ENCODE measurements at regions not wholly inside any gene's neighbourhood (a gene's known extent, or its start where the extent isn't known, plus 50 kb on each side); places are given as distances from the start of the nearest gene placed in this dataset.

DNA sequence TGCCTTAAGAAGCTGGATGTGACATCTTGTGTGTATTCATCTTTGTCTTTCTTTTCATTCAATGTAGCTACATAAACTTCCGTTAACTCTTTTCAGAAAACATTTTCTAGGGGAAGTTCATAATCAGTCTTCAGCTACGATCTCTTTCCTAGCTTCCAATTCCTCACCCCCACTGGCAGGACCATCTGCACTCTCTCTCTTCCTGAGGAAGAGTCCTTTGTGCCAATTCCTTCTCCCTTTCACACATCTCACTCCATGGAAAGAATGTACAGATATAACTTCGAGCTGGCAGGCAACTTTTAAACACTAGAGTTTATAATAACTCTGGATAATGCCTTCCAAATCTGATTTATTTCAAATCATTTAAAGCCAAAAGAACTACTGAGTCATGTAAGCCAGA is 495.7 kb downstream of the GALC start:
- Histone ChIP-seq H3K36me3 (ENCODE audit: control insufficient read depth, insufficient read depth, low read length) (no peaks in the 10 kb centered on the region), H3K23ac (ENCODE audit: low read depth, low read length) (no peak overlapping the region), H4K5ac (ENCODE audit: low read depth, low read length) (no peak overlapping the region), H2AK9ac (replicated peaks; ENCODE audit: low read depth, low read length, poor library complexity) (no peak overlapping the region), H2AFZ (replicated peaks; ENCODE audit: low read length, poor library complexity) (no peak overlapping the region), H3K14ac (replicated peaks; ENCODE audit: low read depth, low read length) (no peak overlapping the region), H3K79me1 (ENCODE audit: low read depth in 1 of 2, low read length in 2 of 2) (no peaks in the 10 kb centered on the region), H4K8ac (ENCODE audit: low read depth in 2 of 2, low read length in 2 of 2) (no peak overlapping the region), H2AK5ac (ENCODE audit: low read depth, low read length) (no peak overlapping the region), H3K9me3 (ENCODE audit: control insufficient read depth, insufficient read depth, low read length) (no peaks in the 10 kb centered on the region), H3K9ac (ENCODE audit: low read depth, low read length) (no peak overlapping the region), H3K27ac (ENCODE audit: insufficient read depth, low read length) (no peak overlapping the region), H3K4ac (ENCODE audit: low read depth, low read length) (no peak overlapping the region), H3K4me2 (ENCODE audit: low read depth, low read length) (no peak overlapping the region), H3K56ac (ENCODE audit: extremely low read depth, insufficient read depth, low read length) (no peak overlapping the region), H4K91ac (ENCODE audit: insufficient read depth, low read depth, low read length) (no peak overlapping the region), H2BK15ac (ENCODE audit: low read depth, low read length) (no peak overlapping the region), H3K18ac (ENCODE audit: low read depth, low read length) (no peak overlapping the region), H2BK120ac (ENCODE audit: low read depth, low read length) (no peak overlapping the region), H2BK5ac (ENCODE audit: low read depth, low read length, poor library complexity, severe bottlenecking) (no peak overlapping the region), H3K27me3 (ENCODE audit: control insufficient read depth, insufficient read depth, low read length) (no peaks in the 10 kb centered on the region), H4K20me1 (ENCODE audit: insufficient read depth, low read length) (no peaks in the 10 kb centered on the region), H2BK20ac (ENCODE audit: low read depth, low read length) (no peak overlapping the region), H3K4me1 (ENCODE audit: control insufficient read depth, insufficient read depth, low read length) (no peaks in the 10 kb centered on the region), H3K4me3 (ENCODE audit: insufficient read depth, low read depth, low read length) (no peak overlapping the region), H3K9me1 (ENCODE audit: insufficient read depth, low read length) (no peaks in the 10 kb centered on the region)
- intact Hi-C loops (cut with micrococcal nuclease) (no loop called here), dilution Hi-C loops (cut with HindIII; ENCODE audit: low sequenced_read_pairs, unreplicated experiment) (no loop called here), in situ Hi-C loops (cut with MboI; ENCODE audit: low sequenced_read_pairs) (no loop called here)
- ChIA-PET POLR2A (ENCODE audit: unreplicated experiment) (no interaction called here), CTCF (no interaction called here)
- ATAC-seq (ENCODE audit: low read depth) (no peak), DNase-seq (no peak)
- TF ChIP-seq MAZ (IDR thresholded peaks at IDR 0.05; ENCODE audit: borderline replicate concordance, low read depth, low read length) (no peak), BHLHE40 (IDR thresholded peaks at IDR 0.05; ENCODE audit: low read depth, low read length) (no peak), CHD1 (IDR thresholded peaks at IDR 0.05; ENCODE audit: low read depth, low read length) (no peak), RCOR1 (IDR thresholded peaks at IDR 0.05; ENCODE audit: insufficient replicate concordance, low read length) (no peak), MXI1 (IDR thresholded peaks at IDR 0.05; ENCODE audit: borderline replicate concordance, low read depth, low read length) (no peak), RAD21 (IDR thresholded peaks at IDR 0.05; ENCODE audit: low read length) (no peak), ELK1 (IDR thresholded peaks at IDR 0.05; ENCODE audit: borderline replicate concordance, low read depth, low read length) (no peak), CEBPB (IDR thresholded peaks at IDR 0.05; ENCODE audit: low read depth, low read length) (no peak), POLR2A (IDR thresholded peaks at IDR 0.05; ENCODE audit: low read depth, low read length) (no peak), FOS (IDR thresholded peaks at IDR 0.05; ENCODE audit: low read depth, low read length) (no peak), MAFK (IDR thresholded peaks at IDR 0.05; ENCODE audit: low read depth, low read length) (no peak), RFX5 (IDR thresholded peaks at IDR 0.05; ENCODE audit: low read depth, low read length) (no peak), SMC3 (IDR thresholded peaks at IDR 0.05; ENCODE audit: low read depth, low read length) (no peak), NFE2L2 (IDR thresholded peaks at IDR 0.05; ENCODE audit: low read depth, low read length) (no peak)
- TF ChIP-seq, protein P1, sequence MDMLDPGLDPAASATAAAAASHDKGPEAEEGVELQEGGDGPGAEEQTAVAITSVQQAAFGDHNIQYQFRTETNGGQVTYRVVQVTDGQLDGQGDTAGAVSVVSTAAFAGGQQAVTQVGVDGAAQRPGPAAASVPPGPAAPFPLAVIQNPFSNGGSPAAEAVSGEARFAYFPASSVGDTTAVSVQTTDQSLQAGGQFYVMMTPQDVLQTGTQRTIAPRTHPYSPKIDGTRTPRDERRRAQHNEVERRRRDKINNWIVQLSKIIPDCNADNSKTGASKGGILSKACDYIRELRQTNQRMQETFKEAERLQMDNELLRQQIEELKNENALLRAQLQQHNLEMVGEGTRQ (IDR thresholded peaks at IDR 0.05; ENCODE audit: low read depth, low read length): no peak
- TF ChIP-seq, protein P2, sequence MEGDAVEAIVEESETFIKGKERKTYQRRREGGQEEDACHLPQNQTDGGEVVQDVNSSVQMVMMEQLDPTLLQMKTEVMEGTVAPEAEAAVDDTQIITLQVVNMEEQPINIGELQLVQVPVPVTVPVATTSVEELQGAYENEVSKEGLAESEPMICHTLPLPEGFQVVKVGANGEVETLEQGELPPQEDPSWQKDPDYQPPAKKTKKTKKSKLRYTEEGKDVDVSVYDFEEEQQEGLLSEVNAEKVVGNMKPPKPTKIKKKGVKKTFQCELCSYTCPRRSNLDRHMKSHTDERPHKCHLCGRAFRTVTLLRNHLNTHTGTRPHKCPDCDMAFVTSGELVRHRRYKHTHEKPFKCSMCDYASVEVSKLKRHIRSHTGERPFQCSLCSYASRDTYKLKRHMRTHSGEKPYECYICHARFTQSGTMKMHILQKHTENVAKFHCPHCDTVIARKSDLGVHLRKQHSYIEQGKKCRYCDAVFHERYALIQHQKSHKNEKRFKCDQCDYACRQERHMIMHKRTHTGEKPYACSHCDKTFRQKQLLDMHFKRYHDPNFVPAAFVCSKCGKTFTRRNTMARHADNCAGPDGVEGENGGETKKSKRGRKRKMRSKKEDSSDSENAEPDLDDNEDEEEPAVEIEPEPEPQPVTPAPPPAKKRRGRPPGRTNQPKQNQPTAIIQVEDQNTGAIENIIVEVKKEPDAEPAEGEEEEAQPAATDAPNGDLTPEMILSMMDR (conservative IDR thresholded peaks at IDR 0.05; ENCODE audit: low read depth, low read length): no peak
- no TSS peak for BruUV-seq (replicated peaks)
- WGBS, 2 experiments (ENCODE audit: extremely low coverage in 2 of 2, insufficient read length in 1 of 2): no CpG with 5 or more reads among the region's 3 CpGs

Measured in IMR-90 (cell line).